OCI-LY1 (cell line): ENCODE measurements at regions not wholly inside any gene's neighbourhood (a gene's known extent, or its start where the extent isn't known, plus 50 kb on each side); places are given as distances from the start of the nearest gene placed in this dataset.

ENCODE experiments used
- H2AFZ ChIP-seq: fragments of 200-600 bp; sonication (generic), shearing (Covaris generic); 2 replicates; pipeline ENCODE4 v1.6.0; 2014; ENCODE audit warnings: antibody characterized with exemption, mild to moderate bottlenecking, low read length
- H3F3A ChIP-seq: fragments of 200-600 bp; sonication (generic), shearing (Covaris generic); 2 replicates; pipeline ENCODE4 v1.6.0; 2014; ENCODE audit warnings: mild to moderate bottlenecking, antibody characterized with exemption, low read length, moderate library complexity; ENCODE audit not compliant: insufficient read depth
- H3K27ac ChIP-seq: fragments of 200-600 bp; sonication (generic); 2 replicates; pipeline ENCODE4 v1.5.1; 2014; ENCODE audit warnings: low read length, mixed run types, mild to moderate bottlenecking, low read depth; ENCODE audit not compliant: poor library complexity, severe bottlenecking
- H3K27me3 ChIP-seq: fragments of 200-600 bp; sonication (generic); 2 replicates; pipeline ENCODE4 v1.6.0; 2014; ENCODE audit warnings: antibody characterized with exemption, mild to moderate bottlenecking, low read length, moderate library complexity; ENCODE audit not compliant: insufficient read depth
- H3K36me3 ChIP-seq: fragments of 200-600 bp; sonication (generic); 2 replicates; pipeline ENCODE4 v1.6.1; 2014; ENCODE audit warnings: mild to moderate bottlenecking, antibody characterized with exemption, low read length, moderate library complexity, mixed read lengths; ENCODE audit not compliant: insufficient read depth
- H3K4me1 ChIP-seq: fragments of 200-600 bp; sonication (generic); 2 replicates; pipeline ENCODE4 v1.5.1; 2014; ENCODE audit warnings: mild to moderate bottlenecking, low read length, moderate library complexity; ENCODE audit not compliant: insufficient read depth, severe bottlenecking
- H3K4me2 ChIP-seq: fragments of 200-600 bp; sonication (generic), shearing (Covaris generic); 2 replicates; pipeline ENCODE4 v1.6.1; 2014; ENCODE audit warnings: low read length
- H3K4me3 ChIP-seq: fragments of 200-600 bp; sonication (generic); 2 replicates; pipeline ENCODE4 v1.5.1; 2014; ENCODE audit warnings: low read length, low read depth, mild to moderate bottlenecking, mixed read lengths; ENCODE audit not compliant: poor library complexity, severe bottlenecking
- H3K79me2 ChIP-seq: fragments of 200-600 bp; shearing (Covaris generic); 2 replicates; pipeline ENCODE4 v1.6.1; 2016; ENCODE audit warnings: mixed run types, low read length, mixed read lengths; ENCODE audit not compliant: insufficient read depth
- H3K9ac ChIP-seq: fragments of 200-600 bp; sonication (generic), shearing (Covaris generic); 2 replicates; pipeline ENCODE4 v1.6.1; 2014; ENCODE audit warnings: mild to moderate bottlenecking, low read length, mixed read lengths
- H3K9me2 ChIP-seq: fragments of 200-600 bp; sonication (generic), shearing (Covaris generic); 2 replicates; pipeline ENCODE4 v1.6.1; 2014; ENCODE audit warnings: low read depth, mild to moderate bottlenecking, low read length, mixed read lengths
- H3K9me3 ChIP-seq: fragments of 200-600 bp; shearing (Covaris generic); 2 replicates; pipeline ENCODE4 v1.6.1; 2014; ENCODE audit warnings: low read length, mixed read lengths
- H4K20me1 ChIP-seq: fragments of 200-600 bp; sonication (generic), shearing (Covaris generic); 2 replicates; pipeline ENCODE4 v1.6.0; 2016; ENCODE audit warnings: mild to moderate bottlenecking, low read length; ENCODE audit not compliant: insufficient read depth
- EZH2 ChIP-seq: fragments of 200-600 bp; sonication (generic), shearing (Covaris generic); IDR thresholded peaks from 2 replicates; pipeline ENCODE4 v1.8.0; 2017; ENCODE audit warnings: borderline replicate concordance, mixed run types, mild to moderate bottlenecking, antibody characterized with exemption, low read length, moderate library complexity, mixed read lengths
- TF ChIP-seq, protein P1 (sequence below): fragments of 200-600 bp; sonication (generic), shearing (Covaris generic); IDR thresholded peaks from 2 replicates; pipeline ENCODE4 v1.5.1; 2017; ENCODE audit warnings: mild to moderate bottlenecking, antibody characterized with exemption, low read length, moderate library complexity, mixed read lengths

DNA sequence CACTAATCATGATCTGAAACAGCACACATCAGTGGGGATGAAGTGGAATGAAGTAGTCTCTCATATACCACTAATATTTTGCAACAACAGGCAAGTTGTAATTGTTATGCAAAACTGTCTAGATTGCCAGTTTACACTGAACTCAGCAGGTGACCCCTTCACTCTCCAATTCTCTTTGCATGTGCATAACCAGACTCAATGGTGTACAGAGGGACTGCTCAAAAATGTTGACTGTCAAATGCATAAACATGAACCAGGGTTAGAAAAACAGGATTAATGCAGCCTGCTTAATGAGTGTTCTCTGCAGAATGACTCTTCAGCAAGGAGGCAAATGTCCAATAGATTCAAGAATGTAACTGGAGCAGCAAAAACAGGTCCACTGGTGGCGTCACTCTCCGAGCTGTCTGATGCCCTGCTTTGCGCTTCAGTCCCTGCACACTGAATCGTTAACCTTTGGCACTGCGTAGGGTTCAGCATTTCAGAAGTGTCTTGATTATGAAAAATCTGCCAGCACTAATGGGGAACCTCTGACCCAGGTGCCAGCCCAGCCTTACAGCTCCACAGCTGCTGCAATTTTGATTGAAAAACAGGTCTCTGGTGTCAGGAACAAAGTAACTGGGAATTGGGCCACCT is 209.3 kb downstream of the TDRD15 start:
- H3K27ac ChIP-seq, result no peak overlapping the region
- no peaks in the 10 kb centered on the region for H3K36me3 ChIP-seq
- no peaks in the 10 kb centered on the region for H3K9me3 ChIP-seq
- TF ChIP-seq EZH2, result no peak
- TF ChIP-seq, protein P1, sequence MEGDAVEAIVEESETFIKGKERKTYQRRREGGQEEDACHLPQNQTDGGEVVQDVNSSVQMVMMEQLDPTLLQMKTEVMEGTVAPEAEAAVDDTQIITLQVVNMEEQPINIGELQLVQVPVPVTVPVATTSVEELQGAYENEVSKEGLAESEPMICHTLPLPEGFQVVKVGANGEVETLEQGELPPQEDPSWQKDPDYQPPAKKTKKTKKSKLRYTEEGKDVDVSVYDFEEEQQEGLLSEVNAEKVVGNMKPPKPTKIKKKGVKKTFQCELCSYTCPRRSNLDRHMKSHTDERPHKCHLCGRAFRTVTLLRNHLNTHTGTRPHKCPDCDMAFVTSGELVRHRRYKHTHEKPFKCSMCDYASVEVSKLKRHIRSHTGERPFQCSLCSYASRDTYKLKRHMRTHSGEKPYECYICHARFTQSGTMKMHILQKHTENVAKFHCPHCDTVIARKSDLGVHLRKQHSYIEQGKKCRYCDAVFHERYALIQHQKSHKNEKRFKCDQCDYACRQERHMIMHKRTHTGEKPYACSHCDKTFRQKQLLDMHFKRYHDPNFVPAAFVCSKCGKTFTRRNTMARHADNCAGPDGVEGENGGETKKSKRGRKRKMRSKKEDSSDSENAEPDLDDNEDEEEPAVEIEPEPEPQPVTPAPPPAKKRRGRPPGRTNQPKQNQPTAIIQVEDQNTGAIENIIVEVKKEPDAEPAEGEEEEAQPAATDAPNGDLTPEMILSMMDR, result no peak
- H3K4me1 ChIP-seq, result no peaks in the 10 kb centered on the region
- no peaks in the 10 kb centered on the region for H3K27me3 ChIP-seq
- no peak overlapping the region for H3K4me3 ChIP-seq
- no peak overlapping the region for H2AFZ ChIP-seq
- no peaks in the 10 kb centered on the region for H3F3A ChIP-seq
- H3K9me2 ChIP-seq, result no peaks in the 10 kb centered on the region
- no peaks in the 10 kb centered on the region for H4K20me1 ChIP-seq
- H3K4me2 ChIP-seq, result no peak overlapping the region
- H3K9ac ChIP-seq, result no peak overlapping the region
- no peaks in the 10 kb centered on the region for H3K79me2 ChIP-seq

DNA sequence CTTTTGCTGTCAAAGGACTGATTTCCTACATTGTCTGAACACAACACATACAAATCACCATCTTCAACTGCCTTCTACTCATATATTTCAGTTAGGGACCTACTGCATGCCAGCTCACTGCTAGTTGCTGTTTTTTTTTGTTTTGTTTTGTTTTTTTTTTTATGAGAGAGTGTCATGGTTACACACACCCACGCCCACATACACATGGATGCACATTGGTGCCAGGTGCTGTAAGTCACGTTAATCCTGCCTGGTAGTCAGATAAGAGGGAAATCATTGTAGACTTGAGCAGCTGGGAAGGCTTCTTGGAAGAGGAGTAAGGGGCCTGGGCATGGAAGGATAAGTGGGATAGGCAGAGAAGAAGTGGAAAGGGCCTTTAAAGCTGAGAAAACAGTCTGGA is 209.9 kb downstream of the TDRD15 start:
- Histone ChIP-seq H3K4me2 (no peak overlapping the region), H3K36me3 (no peaks in the 10 kb centered on the region), H3K27me3 (no peaks in the 10 kb centered on the region), H3K79me2 (no peaks in the 10 kb centered on the region), H3K9ac (no peak overlapping the region), H3K27ac (no peak overlapping the region), H3F3A (no peaks in the 10 kb centered on the region), H4K20me1 (no peaks in the 10 kb centered on the region), H3K4me1 (no peaks in the 10 kb centered on the region), H3K4me3 (no peak overlapping the region), H3K9me2 (no peaks in the 10 kb centered on the region), H2AFZ (no peak overlapping the region), H3K9me3 (no peaks in the 10 kb centered on the region)
- TF ChIP-seq, protein P1, result no peak
- TF ChIP-seq EZH2, result no peak

- Histone ChIP-seq H3K79me2 (no peaks in the 10 kb centered on the region), H3K27me3 (no peaks in the 10 kb centered on the region), H3K4me2 (no peak overlapping the region), H2AFZ (no peak overlapping the region), H3K4me3 (no peak overlapping the region), H3K9me2 (no peaks in the 10 kb centered on the region), H4K20me1 (no peaks in the 10 kb centered on the region), H3F3A (no peaks in the 10 kb centered on the region), H3K9ac (no peak overlapping the region), H3K9me3 (no peaks in the 10 kb centered on the region), H3K27ac (no peak overlapping the region), H3K4me1 (no peaks in the 10 kb centered on the region), H3K36me3 (no peaks in the 10 kb centered on the region)
- no peak for TF ChIP-seq EZH2
- TF ChIP-seq, protein P1, result no peak
These were observed 223.2 kb downstream of the TDRD15 start for GRCh38 chr2:21346984-21347383.
